H1 (cell line): ENCODE measurements at regions not wholly inside any gene's neighbourhood (a gene's known extent, or its start where the extent isn't known, plus 50 kb on each side); places are given as distances from the start of the nearest gene placed in this dataset.

Experiments
- CTCF ChIA-PET: fragments of 300-600 bp; sonication (Branson Sonifier 250); formaldehyde crosslinking; loops from one replicate; lab custom pipeline; 2021; ENCODE audit not compliant: partially characterized antibody; lab: Charles Lee
- POLR2A ChIA-PET: fragments of 300-600 bp; sonication (Branson Sonifier 250); formaldehyde crosslinking; loops from one replicate; lab custom pipeline; 2021; ENCODE audit warnings: inconsistent platforms; ENCODE audit not compliant: partially characterized antibody; lab: Charles Lee
- DNase-seq, 2 experiments: peaks; one replicate each; pipeline versions ENCODE4 v3.0.0 to v3.0.0-alpha.2; 2010 to 2022; ENCODE audit warnings: low spot score in 2 of 2, low read depth in 1 of 2, mixed read lengths in 1 of 2
- FAIRE-seq: peaks from 2 replicates; lab custom pipeline; 2011; peaks lifted over from hg19 to GRCh38; lab: Jason Lieb, UNC
- H2AFZ ChIP-seq: 2 replicates; pipeline ENCODE4 v1.8.1; 2012; ENCODE audit warnings: low read length, inconsistent platforms
- H2AK5ac ChIP-seq: 2 replicates; pipeline ENCODE4 v1.6.1; 2013; ENCODE audit warnings: low read depth, low read length
- H2BK120ac ChIP-seq: replicated peaks from 2 replicates; pipeline ENCODE3; 2013; ENCODE audit warnings: low read depth, low read length, inconsistent platforms
- H2BK12ac ChIP-seq: 2 replicates; pipeline ENCODE4 v1.6.1; 2013; ENCODE audit warnings: low read depth, low read length
- H2BK15ac ChIP-seq: 2 replicates; pipeline ENCODE4 v1.6.1; 2013; ENCODE audit warnings: low read length
- H2BK20ac ChIP-seq: 2 replicates; pipeline ENCODE4 v1.6.1; 2013; ENCODE audit warnings: low read length
- H2BK5ac ChIP-seq: 2 replicates; pipeline ENCODE4 v1.6.1; 2013; ENCODE audit warnings: low read depth, low read length
- H3K14ac ChIP-seq: 2 replicates; pipeline ENCODE4 v1.6.1; 2013; ENCODE audit warnings: inconsistent platforms; ENCODE audit not compliant: insufficient read length
- H3K18ac ChIP-seq: 2 replicates; pipeline ENCODE4 v1.6.1; 2013; ENCODE audit warnings: low read length; ENCODE audit errors: extremely low read depth
- H3K23ac ChIP-seq: 2 replicates; pipeline ENCODE4 v1.6.1; 2013; ENCODE audit warnings: inconsistent platforms; ENCODE audit not compliant: insufficient read length
- H3K23me2 ChIP-seq: 2 replicates; pipeline ENCODE4 v1.6.1; 2013; ENCODE audit warnings: low read depth, low read length
- H3K27ac ChIP-seq: 2 replicates; pipeline ENCODE4 v1.6.1; 2011; ENCODE audit warnings: low read depth, low read length, inconsistent platforms
- H3K27me3 ChIP-seq, 4 experiments: replicated peaks in 1 of 4; 1 replicate in 1 of 4; 2 replicates in 3 of 4; pipeline versions ENCODE4 v1.6.1 to v1.8.1; 2011 to 2013; ENCODE audit warnings: low read length in 3 of 4, mild to moderate bottlenecking in 3 of 4, inconsistent platforms in 2 of 4, mixed read lengths in 2 of 4, moderate library complexity in 1 of 4; ENCODE audit not compliant: control insufficient read depth in 3 of 4, insufficient read depth in 3 of 4; ENCODE audit errors: extremely low read depth in 1 of 4
- H3K36me3 ChIP-seq, 4 experiments: 2 replicates each; pipeline versions ENCODE4 v1.6.1 to v1.8.1; 2011 to 2013; ENCODE audit warnings: mild to moderate bottlenecking in 4 of 4, low read length in 3 of 4, moderate library complexity in 2 of 4, control low read depth in 1 of 4, inconsistent platforms in 1 of 4; ENCODE audit not compliant: insufficient read depth in 4 of 4, control insufficient read depth in 2 of 4
- H3K4ac ChIP-seq: replicated peaks from 2 replicates; pipeline ENCODE3; 2013; ENCODE audit warnings: low read length, low read depth, mixed read lengths, inconsistent platforms; ENCODE audit not compliant: insufficient read length
- H3K4me1 ChIP-seq, 4 experiments: replicated peaks in 1 of 4; 1 replicate in 1 of 4; 2 replicates in 3 of 4; pipeline versions ENCODE4 v1.6.1 to v1.8.1; 2011 to 2013; ENCODE audit warnings: low read length in 3 of 4, inconsistent platforms in 2 of 4, mixed read lengths in 1 of 4; ENCODE audit not compliant: insufficient read depth in 4 of 4, control insufficient read depth in 3 of 4
- H3K4me2 ChIP-seq, 2 experiments: 2 replicates each; pipeline versions ENCODE4 v1.6.1 to v1.8.1; 2011 to 2013; ENCODE audit warnings: low read depth in 2 of 2, low read length in 2 of 2, control low read depth in 1 of 2, inconsistent platforms in 1 of 2, mild to moderate bottlenecking in 1 of 2; ENCODE audit not compliant: insufficient read depth in 1 of 2
- H3K4me3 ChIP-seq, 4 experiments: fragments of 200-600, 300-600 bp in 1 of 4; sonication (generic), shearing (Covaris generic), sonication (Bioruptor Twin) in 1 of 4; 2 replicates each; pipeline versions ENCODE4 v1.5.1 to v1.8.1; 2011 to 2016; ENCODE audit warnings: low read length in 4 of 4, low read depth in 3 of 4, control low read depth in 2 of 4, inconsistent platforms in 2 of 4, mild to moderate bottlenecking in 2 of 4, mixed read lengths in 1 of 4, moderate library complexity in 1 of 4; ENCODE audit not compliant: insufficient read depth in 2 of 4; ENCODE audit errors: extremely low read depth in 1 of 4
- H3K56ac ChIP-seq: replicated peaks from 2 replicates; pipeline ENCODE3; 2013; ENCODE audit warnings: low read depth, mild to moderate bottlenecking, mixed read lengths, low read length, inconsistent platforms; ENCODE audit not compliant: insufficient read length
- H3K79me1 ChIP-seq: 2 replicates; pipeline ENCODE4 v1.6.1; 2013; ENCODE audit warnings: low read depth, low read length, control low read depth
- H3K79me2 ChIP-seq, 2 experiments: 2 replicates each; pipeline versions ENCODE4 v1.6.1 to v1.8.1; 2012 to 2013; ENCODE audit warnings: low read length in 2 of 2, mild to moderate bottlenecking in 2 of 2, inconsistent platforms in 1 of 2; ENCODE audit not compliant: insufficient read depth in 2 of 2, control insufficient read depth in 1 of 2
- H3K9ac ChIP-seq, 4 experiments: replicated peaks in 1 of 4; 1 replicate in 1 of 4; 2 replicates in 3 of 4; pipeline versions ENCODE4 v1.6.1 to v1.8.1; 2011 to 2013; ENCODE audit warnings: low read depth in 3 of 4, low read length in 3 of 4, control low read depth in 2 of 4, mild to moderate bottlenecking in 2 of 4, moderate library complexity in 2 of 4, inconsistent platforms in 1 of 4; ENCODE audit errors: extremely low read depth in 1 of 4
- H3K9me3 ChIP-seq, 2 experiments: 2 replicates each; pipeline versions ENCODE4 v1.6.1 to v1.8.1; 2012 to 2013; ENCODE audit warnings: mild to moderate bottlenecking in 2 of 2, moderate library complexity in 2 of 2, control low read depth in 1 of 2, inconsistent platforms in 1 of 2, low read depth in 1 of 2, low read length in 1 of 2, mixed read lengths in 1 of 2; ENCODE audit not compliant: insufficient read depth in 2 of 2
- H4K20me1 ChIP-seq, 2 experiments: replicated peaks in 1 of 2; 2 replicates each; pipeline versions ENCODE3 to v1.8.1; 2011 to 2013; ENCODE audit warnings: inconsistent platforms in 2 of 2, low read length in 2 of 2, mild to moderate bottlenecking in 1 of 2; ENCODE audit not compliant: insufficient read depth in 2 of 2, control insufficient read depth in 1 of 2
- H4K5ac ChIP-seq: 2 replicates; pipeline ENCODE4 v1.6.1; 2013; ENCODE audit warnings: low read length, low read depth, mixed read lengths, inconsistent platforms; ENCODE audit not compliant: insufficient read length
- H4K8ac ChIP-seq: 2 replicates; pipeline ENCODE4 v1.8.0; 2013; ENCODE audit warnings: mild to moderate bottlenecking, moderate library complexity, low read length, inconsistent platforms; ENCODE audit not compliant: insufficient read depth; ENCODE audit errors: extremely low read depth
- H4K91ac ChIP-seq: replicated peaks from 2 replicates; pipeline ENCODE3; 2013; ENCODE audit warnings: low read length, mixed read lengths, inconsistent platforms; ENCODE audit not compliant: insufficient read length
- BCL11A ChIP-seq, 2 experiments: IDR thresholded peaks; one replicate each; pipeline ENCODE4 v1.6.1; 2011; ENCODE audit warnings: low read depth in 2 of 2, low read length in 2 of 2, mild to moderate bottlenecking in 2 of 2
- CBX5 ChIP-seq: fragments of 300-800, 300-1000 bp; sonication (generic); IDR thresholded peaks from 2 replicates; pipeline ENCODE4 v1.7.1; 2016; ENCODE audit warnings: antibody characterized with exemption, low read length, low read depth
- EZH2 ChIP-seq: fragments of 200-600 bp; sonication (generic); IDR thresholded peaks from 2 replicates; pipeline ENCODE4 v1.7.1; 2012; ENCODE audit warnings: low read depth, mild to moderate bottlenecking, moderate library complexity, low read length, inconsistent platforms; ENCODE audit not compliant: severe bottlenecking
- GABPA ChIP-seq: IDR thresholded peaks from 2 replicates; pipeline ENCODE4 v1.6.1; 2011; ENCODE audit warnings: mild to moderate bottlenecking, low read length, moderate library complexity, borderline replicate concordance; ENCODE audit not compliant: insufficient read depth
- GTF2F1 ChIP-seq: IDR thresholded peaks from 2 replicates; pipeline ENCODE4 v1.6.1; 2012; ENCODE audit warnings: low read depth, low read length, improper control_type of control experiment, borderline replicate concordance
- KDM5A ChIP-seq: fragments of 200-600 bp; IDR thresholded peaks from 2 replicates; pipeline ENCODE4 v1.7.1; 2012; ENCODE audit warnings: mild to moderate bottlenecking, low read length, inconsistent platforms, mixed read lengths
- RAD21 ChIP-seq, 2 experiments: IDR thresholded peaks in 1 of 2; conservative IDR thresholded peaks in 1 of 2; 2 replicates each; pipeline ENCODE4 v1.6.1; 2011; ENCODE audit warnings: low read depth in 2 of 2, low read length in 2 of 2, improper control_type of control experiment in 1 of 2, inconsistent platforms in 1 of 2, mild to moderate bottlenecking in 1 of 2, moderate library complexity in 1 of 2
- RXRA ChIP-seq: IDR thresholded peaks from 2 replicates; pipeline ENCODE4 v1.6.1; 2011; ENCODE audit warnings: low read depth, mild to moderate bottlenecking, low read length, moderate library complexity; ENCODE audit not compliant: insufficient read depth
- SIN3A ChIP-seq, 2 experiments: IDR thresholded peaks in 1 of 2; conservative IDR thresholded peaks in 1 of 2; 2 replicates each; pipeline ENCODE4 v1.6.1; 2011 to 2012; ENCODE audit warnings: low read length in 2 of 2, improper control_type of control experiment in 1 of 2, low read depth in 1 of 2, mild to moderate bottlenecking in 1 of 2
- TAF1 ChIP-seq: IDR thresholded peaks from 2 replicates; pipeline ENCODE4 v1.6.1; 2011; ENCODE audit warnings: mild to moderate bottlenecking, low read depth, low read length
- TAF7 ChIP-seq: optimal IDR thresholded peaks from 2 replicates; pipeline ENCODE3; 2011; ENCODE audit warnings: low read depth, mild to moderate bottlenecking, inconsistent platforms, low read length, moderate library complexity, borderline replicate concordance
- USF2 ChIP-seq: IDR thresholded peaks from 2 replicates; pipeline ENCODE4 v1.6.1; 2011; ENCODE audit warnings: low read length, improper control_type of control experiment
- WGBS, 2 experiments: shearing (Covaris generic) in 1 of 2; methylation state at CpG; one replicate each; pipeline versions ENCODE4 v1.1.6 to v1.1.7; 2013 to 2015; ENCODE audit warnings: low lambda C conversion rate in 2 of 2, mixed read lengths in 2 of 2, inconsistent platforms in 1 of 2, low coverage in 1 of 2, missing lambda C conversion rate in 1 of 2; ENCODE audit not compliant: insufficient replicate concordance in 2 of 2, insufficient coverage in 1 of 2, insufficient read length in 1 of 2; ENCODE audit errors: extremely low coverage in 1 of 2, missing lambda C conversion rate in 1 of 2; 5-methylcytosine and 5-hydroxymethylcytosine counted together
- TF ChIP-seq, protein P1 (sequence below): IDR thresholded peaks from 2 replicates; pipeline ENCODE4 v1.6.1; 2012; ENCODE audit warnings: inconsistent platforms

- H3K9me3 ChIP-seq: no peaks in the 10 kb centered on the region
- no peak overlapping the region for H4K5ac ChIP-seq
- no peak overlapping the region for H3K4me2 ChIP-seq
- ChIA-PET CTCF (interaction anchor here (0.9 kb wide), 1 partner anchor 22 kb away, joined by 3 read pairs; no protein-coding TSS in a partner anchor), POLR2A (no interaction called here)
- no peak overlapping the region for H2BK5ac ChIP-seq
- H3K4me1 ChIP-seq: no peaks in the 10 kb centered on the region
- FAIRE-seq (no peak), DNase-seq (no peak)
- no peak overlapping the region for H3K4ac ChIP-seq
- no peak overlapping the region for H2BK12ac ChIP-seq
- H3K14ac ChIP-seq: no peak overlapping the region
- no peaks in the 10 kb centered on the region for H4K20me1 ChIP-seq
- WGBS, 2 experiments: 96% methylated on average over 2 of the region's 2 CpGs; no CpG with 5 or more reads in 1 of the 2 experiments
- H2BK120ac ChIP-seq: no peak overlapping the region
- H2BK15ac ChIP-seq: no peak overlapping the region
- no peaks in the 10 kb centered on the region for H3K36me3 ChIP-seq
- H3K27me3 ChIP-seq: no peaks in the 10 kb centered on the region
- no peaks in the 10 kb centered on the region for H3K79me1 ChIP-seq
- no peak overlapping the region for H3K9ac ChIP-seq
- H4K91ac ChIP-seq: no peak overlapping the region
- H2AFZ ChIP-seq: no peak overlapping the region
- no peak overlapping the region for H3K23ac ChIP-seq
- H3K18ac ChIP-seq: no peak overlapping the region
- no peak overlapping the region for H3K4me3 ChIP-seq
- no peak overlapping the region for H2AK5ac ChIP-seq
- no peak overlapping the region for H4K8ac ChIP-seq
- no peaks in the 10 kb centered on the region for H3K23me2 ChIP-seq
- H3K27ac ChIP-seq: no peak overlapping the region
- no peak overlapping the region for H2BK20ac ChIP-seq
- no peak overlapping the region for H3K56ac ChIP-seq
- no peaks in the 10 kb centered on the region for H3K79me2 ChIP-seq
- TF ChIP-seq BCL11A (IDR thresholded peaks at IDR 0.05; ENCODE audit: low read depth in 2 of 2, low read length in 2 of 2) (no peak), CBX5 (no peak), TAF7 (no peak), EZH2 (no peak), RXRA (no peak), GTF2F1 (no peak), RAD21 (IDR thresholded peaks at IDR 0.05 in 1 of 2, conservative IDR thresholded peaks at IDR 0.05 in 1 of 2; ENCODE audit: low read depth in 2 of 2, low read length in 2 of 2) (no peak), GABPA (no peak), KDM5A (no peak), USF2 (no peak), SIN3A (conservative IDR thresholded peaks at IDR 0.05 in 1 of 2, IDR thresholded peaks at IDR 0.05 in 1 of 2; ENCODE audit: low read depth in 1 of 2, low read length in 2 of 2) (no peak), TAF1 (no peak)
- TF ChIP-seq, protein P1, sequence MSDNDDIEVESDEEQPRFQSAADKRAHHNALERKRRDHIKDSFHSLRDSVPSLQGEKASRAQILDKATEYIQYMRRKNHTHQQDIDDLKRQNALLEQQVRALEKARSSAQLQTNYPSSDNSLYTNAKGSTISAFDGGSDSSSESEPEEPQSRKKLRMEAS: no peak
Observed at GRCh38 chr21:35116777-35117176, 67.7 kb upstream of the RUNX1 start.
